Neural progenitor cell (in vitro differentiated cells): ENCODE measurements at regions not wholly inside any gene's neighbourhood (a gene's known extent, or its start where the extent isn't known, plus 50 kb on each side); places are given as distances from the start of the nearest gene placed in this dataset.

ENCODE experiments used
- CTCF ChIP-seq: fragments of 200-600 bp; sonication (generic); IDR thresholded peaks from 2 replicates; pipeline ENCODE4 v1.5.1; 2017; ENCODE audit warnings: antibody characterized with exemption, mild to moderate bottlenecking
- EZH2 ChIP-seq: fragments of 200-600 bp; sonication (generic); IDR thresholded peaks from 2 replicates; pipeline ENCODE4 v1.6.1; 2017; ENCODE audit warnings: antibody characterized with exemption, mild to moderate bottlenecking, moderate library complexity
- EZH2phosphoT487 ChIP-seq: fragments of 200-600 bp; sonication (generic); IDR thresholded peaks from 2 replicates; pipeline ENCODE4 v1.6.1; 2017; ENCODE audit warnings: antibody characterized with exemption

- TF ChIP-seq CTCF (no peak), EZH2 (no peak), EZH2phosphoT487 (no peak)
These were observed 307.8 kb downstream of the NOVA1 start for GRCh38 chr14:26289891-26290486.
